Osteoblast (primary cell): ENCODE measurements at regions not wholly inside any gene's neighbourhood (a gene's known extent, or its start where the extent isn't known, plus 50 kb on each side); places are given as distances from the start of the nearest gene placed in this dataset.

Experiments
- DNase-seq: peaks from one replicate; pipeline ENCODE4 v3.0.0; 2011; ENCODE audit warnings: low spot score, mixed read lengths; ENCODE audit not compliant: insufficient read length; ENCODE audit errors: missing footprints
- H2AFZ ChIP-seq: 2 replicates; pipeline ENCODE4 v1.6.0; 2011; ENCODE audit warnings: mild to moderate bottlenecking, low read length
- H3K27ac ChIP-seq: 2 replicates; pipeline ENCODE4 v1.5.1; 2011; ENCODE audit warnings: mild to moderate bottlenecking, low read depth, low read length, moderate library complexity
- H3K27me3 ChIP-seq: 2 replicates; pipeline ENCODE4 v1.6.0; 2012; ENCODE audit warnings: mild to moderate bottlenecking, control low read depth, inconsistent platforms, low read length, moderate library complexity; ENCODE audit not compliant: insufficient read depth
- H3K36me3 ChIP-seq: 2 replicates; pipeline ENCODE4 v1.5.1; 2011; ENCODE audit warnings: mild to moderate bottlenecking, low read length, control low read depth, moderate library complexity; ENCODE audit not compliant: insufficient read depth
- H3K4me1 ChIP-seq: 2 replicates; pipeline ENCODE4 v1.5.1; 2011; ENCODE audit warnings: mild to moderate bottlenecking, low read length, control low read depth, moderate library complexity; ENCODE audit not compliant: insufficient read depth
- H3K4me2 ChIP-seq: 2 replicates; pipeline ENCODE4 v1.6.0; 2011; ENCODE audit warnings: mild to moderate bottlenecking, low read length; ENCODE audit not compliant: insufficient read depth
- H3K4me3 ChIP-seq: fragments of 200-600 bp; sonication (generic); 3 replicates; pipeline ENCODE4 v1.5.1; 2012; ENCODE audit warnings: mild to moderate bottlenecking, low read length, inconsistent platforms; ENCODE audit not compliant: insufficient read depth
- H3K79me2 ChIP-seq: 2 replicates; pipeline ENCODE4 v1.6.0; 2012; ENCODE audit warnings: mild to moderate bottlenecking, low read length, control low read depth, inconsistent platforms; ENCODE audit not compliant: insufficient read depth
- H3K9me3 ChIP-seq: 2 replicates; pipeline ENCODE4 v1.5.1; 2011; ENCODE audit warnings: low read depth, low read length, control low read depth
- H4K20me1 ChIP-seq: 2 replicates; pipeline ENCODE4 v1.6.0; 2012; ENCODE audit warnings: mild to moderate bottlenecking, low read length, control low read depth; ENCODE audit not compliant: insufficient read depth
- TF ChIP-seq, protein P1 (sequence below): IDR thresholded peaks from 2 replicates; pipeline ENCODE4 v1.5.1; 2011; ENCODE audit warnings: mild to moderate bottlenecking, low read depth, low read length, moderate library complexity; ENCODE audit errors: extremely low read depth

DNA sequence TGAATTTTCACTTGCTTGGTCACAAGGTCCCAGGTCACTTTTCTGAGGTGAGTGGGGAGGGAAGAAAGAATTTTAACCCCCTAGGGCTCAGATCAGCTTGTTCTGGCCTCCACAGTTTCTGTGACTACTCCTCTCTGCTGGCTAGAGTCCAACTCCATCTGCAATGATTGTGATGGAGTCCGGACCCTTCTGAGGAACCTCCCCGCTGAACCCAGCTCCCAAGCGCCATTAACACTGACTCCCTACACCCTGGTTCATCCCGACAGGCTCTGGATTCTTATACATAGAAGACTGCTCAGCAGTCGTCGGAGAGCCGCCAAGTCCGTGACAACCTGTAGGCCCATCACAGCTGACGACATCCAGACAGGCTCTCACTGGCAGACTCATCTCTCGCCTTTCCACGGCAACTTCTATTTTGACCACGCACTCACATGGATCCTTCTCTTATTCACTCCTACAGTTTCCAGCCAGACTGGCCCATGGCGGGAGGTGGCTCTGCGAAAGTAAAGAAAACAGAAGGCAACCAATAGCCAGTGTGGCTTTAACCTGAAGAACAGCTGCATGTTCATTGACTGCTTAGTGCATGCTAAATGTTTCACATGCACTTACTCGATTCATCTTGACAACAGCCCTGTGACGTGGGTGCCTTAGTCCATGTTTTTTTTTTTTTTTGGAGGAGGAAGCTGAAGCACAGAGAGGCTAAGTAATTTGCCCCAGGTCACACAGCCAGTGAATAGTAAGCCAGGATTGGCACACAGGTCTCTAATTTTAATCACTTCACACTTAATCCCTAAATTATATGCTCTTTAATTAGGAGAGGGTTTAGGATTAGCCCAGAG is 68.0 kb upstream of the PRDM11 start:
- no peak overlapping the region for H3K4me3 ChIP-seq
- H2AFZ ChIP-seq, result no peak overlapping the region
- H4K20me1 ChIP-seq, result no peaks in the 10 kb centered on the region
- peaks cover 20% of the 10 kb centered on the region for H3K27me3 ChIP-seq
- no peaks in the 10 kb centered on the region for H3K4me1 ChIP-seq
- DNase-seq, result no peak
- H3K27ac ChIP-seq, result no peak overlapping the region
- H3K36me3 ChIP-seq, result no peaks in the 10 kb centered on the region
- no peak overlapping the region for H3K4me2 ChIP-seq
- no peaks in the 10 kb centered on the region for H3K9me3 ChIP-seq
- H3K79me2 ChIP-seq, result no peaks in the 10 kb centered on the region
- TF ChIP-seq, protein P1, sequence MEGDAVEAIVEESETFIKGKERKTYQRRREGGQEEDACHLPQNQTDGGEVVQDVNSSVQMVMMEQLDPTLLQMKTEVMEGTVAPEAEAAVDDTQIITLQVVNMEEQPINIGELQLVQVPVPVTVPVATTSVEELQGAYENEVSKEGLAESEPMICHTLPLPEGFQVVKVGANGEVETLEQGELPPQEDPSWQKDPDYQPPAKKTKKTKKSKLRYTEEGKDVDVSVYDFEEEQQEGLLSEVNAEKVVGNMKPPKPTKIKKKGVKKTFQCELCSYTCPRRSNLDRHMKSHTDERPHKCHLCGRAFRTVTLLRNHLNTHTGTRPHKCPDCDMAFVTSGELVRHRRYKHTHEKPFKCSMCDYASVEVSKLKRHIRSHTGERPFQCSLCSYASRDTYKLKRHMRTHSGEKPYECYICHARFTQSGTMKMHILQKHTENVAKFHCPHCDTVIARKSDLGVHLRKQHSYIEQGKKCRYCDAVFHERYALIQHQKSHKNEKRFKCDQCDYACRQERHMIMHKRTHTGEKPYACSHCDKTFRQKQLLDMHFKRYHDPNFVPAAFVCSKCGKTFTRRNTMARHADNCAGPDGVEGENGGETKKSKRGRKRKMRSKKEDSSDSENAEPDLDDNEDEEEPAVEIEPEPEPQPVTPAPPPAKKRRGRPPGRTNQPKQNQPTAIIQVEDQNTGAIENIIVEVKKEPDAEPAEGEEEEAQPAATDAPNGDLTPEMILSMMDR, result no peak

DNA sequence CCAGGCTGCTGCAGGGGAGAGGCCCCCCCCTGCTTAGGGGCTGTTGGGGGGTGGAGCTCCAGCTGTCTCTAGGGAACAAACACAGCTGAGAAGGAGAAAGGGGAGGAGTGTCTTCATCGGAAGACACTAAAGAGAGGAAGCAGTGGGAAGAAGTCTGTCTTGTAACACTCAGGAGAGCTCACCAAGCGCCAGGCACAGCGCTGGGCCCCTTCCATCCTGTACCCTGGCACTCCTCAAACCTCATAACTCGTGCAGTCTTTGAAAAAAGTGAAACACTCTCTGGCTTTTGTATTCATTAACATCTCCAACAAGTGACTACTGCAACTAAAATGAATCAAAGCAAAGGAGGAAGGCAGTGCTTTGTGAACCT is 67.4 kb upstream of the PRDM11 start:
- peaks cover 17% of the 10 kb centered on the region for H3K27me3 ChIP-seq
- DNase-seq, result no peak
- no peak overlapping the region for H3K4me3 ChIP-seq
- H3K9me3 ChIP-seq, result no peaks in the 10 kb centered on the region
- no peaks in the 10 kb centered on the region for H3K4me1 ChIP-seq
- no peaks in the 10 kb centered on the region for H3K79me2 ChIP-seq
- H3K36me3 ChIP-seq, result no peaks in the 10 kb centered on the region
- H4K20me1 ChIP-seq, result no peaks in the 10 kb centered on the region
- no peak overlapping the region for H3K4me2 ChIP-seq
- H2AFZ ChIP-seq, result no peak overlapping the region
- no peak overlapping the region for H3K27ac ChIP-seq
- TF ChIP-seq, protein P1, result no peak

DNA sequence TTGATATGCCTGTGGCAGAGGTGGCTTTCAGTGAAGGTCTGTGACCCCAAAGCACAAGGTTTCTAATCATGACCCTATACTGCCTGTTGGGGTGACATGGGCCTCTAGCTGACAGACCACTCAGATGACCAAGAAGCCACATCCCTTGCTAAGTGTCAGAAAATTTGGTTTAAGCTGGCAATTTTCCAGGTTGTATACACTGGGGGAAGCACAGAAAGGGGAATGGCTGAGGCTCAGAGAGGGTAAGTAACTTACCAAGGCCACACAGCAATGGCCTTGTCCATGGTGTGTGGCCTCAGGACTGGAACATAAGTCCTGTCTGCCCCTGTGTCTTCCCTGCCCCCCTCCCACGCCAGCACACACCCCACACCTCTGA is 66.9 kb upstream of the PRDM11 start:
- Histone ChIP-seq H3K79me2 (no peaks in the 10 kb centered on the region), H3K4me3 (no peak overlapping the region), H3K36me3 (no peaks in the 10 kb centered on the region), H3K9me3 (no peaks in the 10 kb centered on the region), H3K27ac (no peak overlapping the region), H2AFZ (no peak overlapping the region), H4K20me1 (no peaks in the 10 kb centered on the region), H3K27me3 (peaks cover 13% of the 10 kb centered on the region), H3K4me1 (no peaks in the 10 kb centered on the region), H3K4me2 (no peak overlapping the region)
- DNase-seq, result no peak
- TF ChIP-seq, protein P1, result no peak

DNA sequence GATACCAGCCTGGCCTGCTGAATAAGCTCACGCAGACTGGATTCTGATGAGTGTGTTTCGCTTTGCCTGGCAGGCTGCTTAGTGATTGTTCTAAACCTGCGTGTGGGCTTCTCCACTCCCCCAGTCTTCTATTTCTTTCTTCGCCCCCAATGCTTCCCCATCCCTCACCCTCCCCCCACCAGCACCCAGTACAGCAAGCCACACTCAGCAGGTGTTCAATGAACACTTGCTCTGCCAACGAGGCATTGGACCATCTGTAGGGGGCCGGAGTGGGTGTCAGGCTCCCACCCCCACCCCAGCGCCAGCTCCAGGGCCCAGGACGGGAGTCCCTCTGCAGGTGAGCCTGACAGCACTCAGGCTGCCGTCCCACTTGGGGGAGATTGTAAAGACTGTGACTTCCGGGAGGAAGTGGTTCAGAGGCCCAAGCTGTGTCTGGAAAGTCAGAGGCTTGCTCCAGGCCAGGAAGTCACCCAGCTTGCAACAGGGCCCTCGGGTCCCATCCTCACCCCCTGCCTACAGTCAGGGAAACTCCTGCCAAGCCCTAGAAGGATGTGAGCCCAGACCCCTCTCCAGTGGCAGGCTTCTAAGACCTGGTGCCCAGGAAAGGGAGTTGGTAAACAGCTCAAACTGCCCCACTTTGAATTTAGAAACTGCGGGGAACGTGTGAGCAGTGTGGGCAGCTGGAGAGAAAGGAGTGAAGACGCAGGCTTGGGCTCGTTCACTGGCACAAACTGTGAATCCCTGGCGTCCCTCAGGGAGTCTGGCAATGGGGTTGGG is 66.3 kb upstream of the PRDM11 start:
- Histone ChIP-seq H3K4me3 (no peak overlapping the region), H3K9me3 (no peaks in the 10 kb centered on the region), H3K27ac (no peak overlapping the region), H3K27me3 (peaks cover 9% of the 10 kb centered on the region), H3K4me2 (no peak overlapping the region), H3K36me3 (no peaks in the 10 kb centered on the region), H2AFZ (no peak overlapping the region), H4K20me1 (no peaks in the 10 kb centered on the region), H3K4me1 (no peaks in the 10 kb centered on the region), H3K79me2 (no peaks in the 10 kb centered on the region)
- DNase-seq, result no peak
- TF ChIP-seq, protein P1, result no peak
